ENCODE measurements at regions not wholly inside any gene's neighbourhood (a gene's known extent, or its start where the extent isn't known, plus 50 kb on each side); places are given as distances from the start of the nearest gene placed in this dataset.

DNA sequence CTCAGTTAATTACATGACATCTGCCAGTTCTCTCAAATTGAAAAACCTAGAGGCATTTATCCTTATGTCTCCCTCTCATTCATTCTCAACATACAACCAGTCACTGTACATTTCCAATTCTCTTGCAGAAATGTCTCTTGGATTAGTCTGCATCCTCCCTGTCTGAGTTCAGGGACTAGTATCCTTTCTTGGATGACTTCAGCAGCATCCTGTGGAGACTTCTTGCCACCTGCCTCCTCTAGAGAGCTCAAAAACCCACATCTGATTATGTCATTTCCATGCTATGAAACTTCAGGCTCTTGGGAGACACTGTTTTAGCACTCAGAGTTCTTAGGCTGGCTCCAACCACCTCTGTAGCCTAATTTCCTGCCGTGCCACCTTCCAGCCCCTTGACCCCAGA is 515.1 kb upstream of the DIPK2B start:
- TF ChIP-seq, protein P1, sequence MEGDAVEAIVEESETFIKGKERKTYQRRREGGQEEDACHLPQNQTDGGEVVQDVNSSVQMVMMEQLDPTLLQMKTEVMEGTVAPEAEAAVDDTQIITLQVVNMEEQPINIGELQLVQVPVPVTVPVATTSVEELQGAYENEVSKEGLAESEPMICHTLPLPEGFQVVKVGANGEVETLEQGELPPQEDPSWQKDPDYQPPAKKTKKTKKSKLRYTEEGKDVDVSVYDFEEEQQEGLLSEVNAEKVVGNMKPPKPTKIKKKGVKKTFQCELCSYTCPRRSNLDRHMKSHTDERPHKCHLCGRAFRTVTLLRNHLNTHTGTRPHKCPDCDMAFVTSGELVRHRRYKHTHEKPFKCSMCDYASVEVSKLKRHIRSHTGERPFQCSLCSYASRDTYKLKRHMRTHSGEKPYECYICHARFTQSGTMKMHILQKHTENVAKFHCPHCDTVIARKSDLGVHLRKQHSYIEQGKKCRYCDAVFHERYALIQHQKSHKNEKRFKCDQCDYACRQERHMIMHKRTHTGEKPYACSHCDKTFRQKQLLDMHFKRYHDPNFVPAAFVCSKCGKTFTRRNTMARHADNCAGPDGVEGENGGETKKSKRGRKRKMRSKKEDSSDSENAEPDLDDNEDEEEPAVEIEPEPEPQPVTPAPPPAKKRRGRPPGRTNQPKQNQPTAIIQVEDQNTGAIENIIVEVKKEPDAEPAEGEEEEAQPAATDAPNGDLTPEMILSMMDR (CRISPR knock-in tag; IDR thresholded peaks at IDR 0.05) = no peak
- TF ChIP-seq HDAC6 (IDR thresholded peaks at IDR 0.05; ENCODE audit: low read depth, low read length) = no peak
